CD4-positive, alpha-beta T cell treated with Interleukin-12 subunit alpha and Interleukin-12 subunit beta, for 1 hour (primary cell): ENCODE measurements at regions not wholly inside any gene's neighbourhood (a gene's known extent, or its start where the extent isn't known, plus 50 kb on each side); places are given as distances from the start of the nearest gene placed in this dataset.

Experiments used
- DNase-seq: peaks from one replicate; pipeline ENCODE4 v3.0.0-alpha.2; 2020

- no peak for DNase-seq
These were observed 1408.8 kb downstream of the TBC1D22A start for GRCh38 chr22:48171271-48171691.

GRCh38 chr22:48169227-48169626, 1406.8 kb downstream of the TBC1D22A start:
- no peak for DNase-seq

DNA sequence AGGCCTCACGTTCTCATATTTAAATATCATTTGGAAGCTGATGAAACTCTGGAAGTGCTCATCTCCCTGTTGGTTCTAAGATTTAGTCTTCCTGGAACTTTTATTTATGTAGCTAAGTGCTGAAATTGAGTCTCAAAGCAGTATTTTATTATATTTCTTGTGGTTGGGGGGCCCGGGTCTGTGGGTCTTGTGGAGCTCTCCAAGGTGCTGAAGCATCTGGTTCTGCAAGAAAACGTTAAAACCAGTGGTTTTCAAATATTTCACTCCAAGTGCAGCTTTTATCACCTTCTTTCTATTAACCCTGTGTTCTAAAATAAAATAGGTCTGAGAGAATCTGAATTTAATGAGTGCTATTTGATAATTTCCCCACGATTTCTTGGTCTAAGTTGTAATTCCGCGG, 1404.8 kb downstream of the TBC1D22A start:
- DNase-seq = no peak

DNA sequence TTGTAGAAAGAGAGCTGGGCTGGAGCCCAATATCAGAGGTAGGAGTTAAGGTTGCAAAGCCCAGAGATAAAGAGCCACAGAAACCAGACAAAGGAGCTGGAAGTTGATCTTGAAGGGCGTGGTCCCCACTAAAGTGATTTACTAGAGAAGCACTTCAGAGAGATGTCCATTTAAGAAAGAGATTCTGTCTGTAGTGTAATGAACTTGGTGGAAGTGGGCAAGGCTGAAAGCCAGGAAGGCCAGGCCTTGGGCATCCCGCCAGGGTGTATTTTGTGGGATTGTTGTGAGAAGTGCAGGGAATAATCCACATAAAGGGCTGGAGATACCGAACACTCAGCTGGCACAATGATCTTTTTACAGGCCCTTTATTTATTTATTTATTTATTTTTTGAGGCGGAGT, 1398.8 kb downstream of the TBC1D22A start:
- no peak for DNase-seq

GRCh38 chr22:48157676-48158075, 1395.2 kb downstream of the TBC1D22A start:
- DNase-seq = no peak

DNA sequence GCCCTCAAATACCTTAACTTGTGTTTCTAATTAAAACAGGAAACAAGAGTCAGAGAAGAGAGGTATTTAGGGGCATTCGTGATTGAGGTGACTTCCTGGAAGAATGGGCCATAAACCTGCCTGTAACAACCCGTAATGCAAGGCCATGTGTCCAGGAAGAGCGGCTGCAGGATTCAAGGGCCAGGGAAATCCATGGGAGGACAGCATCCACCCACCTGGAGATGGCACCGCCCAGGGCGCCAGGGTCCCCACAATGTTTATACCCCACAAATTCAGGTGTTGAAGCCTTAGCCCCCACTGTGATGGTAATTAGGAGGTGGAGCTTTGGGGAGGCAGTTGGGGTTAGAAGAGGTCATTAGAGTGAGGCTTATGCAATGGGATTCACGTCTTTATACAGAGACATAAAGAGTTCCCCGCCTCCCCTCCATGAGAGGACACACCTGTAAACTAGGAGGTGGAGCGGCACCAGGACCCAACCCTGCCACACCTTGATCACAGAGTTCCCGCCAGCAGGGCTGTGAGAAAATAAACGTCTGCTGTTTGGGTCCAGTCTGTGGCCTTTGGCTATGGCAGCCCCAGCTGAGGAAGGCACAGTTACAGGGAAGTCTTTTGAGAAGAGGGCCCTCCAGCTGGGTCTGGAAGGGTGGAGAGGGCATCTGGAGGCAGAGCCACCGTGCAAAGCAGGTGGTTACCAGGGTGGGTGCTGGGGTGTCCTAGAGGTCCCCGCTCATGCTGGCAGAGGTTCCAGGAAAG, 1394.3 kb downstream of the TBC1D22A start:
- DNase-seq = no peak

DNA sequence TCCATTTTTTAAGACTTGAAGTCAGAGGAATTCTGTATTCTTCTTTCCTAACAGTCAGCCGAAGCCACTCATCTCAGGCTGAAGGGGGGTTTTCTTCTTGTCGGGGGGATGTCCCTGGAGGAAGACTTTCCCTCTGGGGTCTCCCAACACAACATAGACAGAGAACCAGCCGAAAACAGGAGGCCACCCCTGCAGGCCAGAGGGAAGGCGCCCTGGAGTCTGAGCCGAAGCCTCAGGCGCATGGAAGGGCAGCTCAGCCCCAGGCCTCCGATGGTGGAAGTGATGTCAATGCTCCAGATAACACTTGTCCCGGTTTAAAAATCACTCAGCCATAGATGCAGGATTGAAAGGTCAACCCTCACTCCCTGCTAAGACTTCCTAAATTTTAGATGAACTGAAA, 1393.0 kb downstream of the TBC1D22A start:
- DNase-seq = no peak

DNA sequence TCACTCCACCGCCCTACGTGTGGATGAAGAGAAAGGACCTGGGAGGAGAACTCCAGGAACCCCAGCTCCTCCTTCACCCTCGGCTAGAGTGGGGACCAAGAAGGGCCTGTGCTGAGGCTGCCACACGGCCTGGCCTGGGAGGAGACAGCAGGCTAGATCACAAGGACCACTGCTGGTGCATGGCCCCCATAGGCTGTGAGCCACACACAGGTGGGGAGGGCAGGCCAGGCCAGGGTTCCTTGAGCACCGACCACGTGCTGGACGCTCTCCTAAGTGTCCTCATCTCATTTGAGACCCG, 1392.4 kb downstream of the TBC1D22A start:
- no peak for DNase-seq

GRCh38 chr22:48154169-48154942, 1391.9 kb downstream of the TBC1D22A start:
- no peak for DNase-seq

DNA sequence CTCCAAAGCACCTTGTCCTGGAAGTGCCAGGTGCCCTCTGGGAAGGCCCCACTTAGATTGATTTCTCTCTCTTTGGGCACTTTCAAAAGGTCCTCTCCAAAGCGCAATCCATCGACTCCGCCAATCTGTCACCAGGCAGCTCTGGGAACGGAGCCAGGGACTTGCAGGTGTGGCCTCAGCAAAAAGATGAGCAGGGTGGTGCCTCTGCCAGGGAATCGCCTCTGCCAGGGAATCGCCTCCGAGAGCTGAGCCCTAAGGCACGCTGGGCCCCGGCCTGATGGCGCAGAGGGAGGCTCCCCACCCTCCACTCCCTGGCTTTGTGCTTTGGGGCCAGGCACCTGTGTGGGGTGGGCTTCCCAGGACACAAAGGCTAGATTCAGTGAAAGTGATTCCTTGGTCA, 1391.3 kb downstream of the TBC1D22A start:
- no peak for DNase-seq

GRCh38 chr22:48152916-48153315, 1390.5 kb downstream of the TBC1D22A start:
- DNase-seq = no peak

DNA sequence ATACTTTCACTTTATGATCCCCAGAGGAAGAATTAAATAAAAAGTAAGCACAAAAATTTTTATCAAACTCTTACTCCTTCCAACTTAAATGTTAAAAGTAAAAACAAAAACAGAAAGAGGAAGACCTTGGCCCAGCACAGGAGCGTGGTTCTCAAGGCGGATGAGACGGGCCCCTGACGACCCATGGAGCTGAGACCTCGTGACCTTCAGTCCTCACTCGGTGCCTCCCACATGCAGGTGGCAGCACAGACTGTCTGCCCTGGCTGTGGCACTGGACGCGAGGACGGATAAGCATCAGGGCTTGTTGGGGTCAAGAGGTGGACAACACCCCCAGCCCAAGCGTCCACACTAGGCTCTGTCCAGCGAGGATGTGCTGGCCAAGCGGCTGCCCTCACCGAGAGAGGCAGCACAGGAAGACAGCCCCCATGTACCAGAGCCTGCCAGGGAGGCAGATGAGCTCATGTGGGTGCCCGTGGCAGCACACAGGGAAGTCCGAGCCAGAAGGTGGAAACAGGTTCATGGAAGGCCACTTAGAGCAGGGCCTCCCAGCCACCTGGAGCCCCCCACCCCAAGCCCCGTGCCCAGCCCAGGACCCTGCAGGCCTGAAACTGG, 1389.8 kb downstream of the TBC1D22A start:
- no peak for DNase-seq

GRCh38 chr22:48151641-48152040, 1389.2 kb downstream of the TBC1D22A start:
- DNase-seq = no peak

DNA sequence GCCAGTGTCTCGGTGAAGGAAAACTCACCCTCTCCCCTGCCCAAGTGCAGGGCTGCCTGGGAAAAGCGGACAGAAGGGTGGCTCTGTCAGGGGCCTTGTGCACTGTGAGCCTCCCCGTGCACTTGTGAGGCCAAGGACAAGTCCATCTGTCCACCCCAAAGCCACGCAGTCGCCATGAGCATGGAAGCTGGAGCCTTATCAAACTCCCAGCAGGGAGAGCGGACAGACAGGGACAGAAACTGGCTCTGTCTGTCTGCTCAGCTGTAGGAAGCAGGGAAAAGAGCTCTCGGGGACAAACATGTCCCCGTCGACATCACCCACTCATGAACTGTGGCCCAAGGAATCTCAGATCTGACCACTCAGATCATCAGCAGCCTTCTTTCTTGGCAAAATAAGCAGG, 1385.4 kb downstream of the TBC1D22A start:
- DNase-seq = no peak

- no peak for DNase-seq
These were observed 1385.0 kb downstream of the TBC1D22A start for GRCh38 chr22:48147404-48147803.

GRCh38 chr22:48146426-48146825, 1384.0 kb downstream of the TBC1D22A start:
- no peak for DNase-seq

- no peak for DNase-seq
These were observed 1383.3 kb downstream of the TBC1D22A start for GRCh38 chr22:48145738-48146137.

DNA sequence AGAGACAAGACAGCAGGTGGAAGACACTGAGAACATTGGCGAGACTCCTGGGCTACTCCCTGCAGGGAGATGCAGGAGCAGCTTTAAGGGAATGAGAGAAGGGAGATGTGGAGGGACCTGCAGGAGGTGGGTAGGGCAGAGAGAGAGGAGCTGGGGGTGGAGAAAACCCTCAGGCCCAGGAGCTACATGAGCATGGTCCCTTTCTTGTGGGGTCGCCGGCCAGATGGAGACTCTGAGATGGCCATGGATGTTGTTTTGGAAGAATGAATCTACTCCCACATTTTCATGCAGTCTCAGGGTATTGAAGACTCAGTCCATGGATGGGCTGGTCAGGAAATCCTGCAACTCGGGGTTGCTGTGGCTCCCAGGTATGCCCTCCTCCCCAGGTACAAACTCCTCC, 1381.9 kb downstream of the TBC1D22A start:
- DNase-seq = no peak

- DNase-seq = no peak
These were observed 1381.4 kb downstream of the TBC1D22A start for GRCh38 chr22:48143856-48144255.

- no peak for DNase-seq
These were observed 1379.9 kb downstream of the TBC1D22A start for GRCh38 chr22:48142388-48142787.

DNA sequence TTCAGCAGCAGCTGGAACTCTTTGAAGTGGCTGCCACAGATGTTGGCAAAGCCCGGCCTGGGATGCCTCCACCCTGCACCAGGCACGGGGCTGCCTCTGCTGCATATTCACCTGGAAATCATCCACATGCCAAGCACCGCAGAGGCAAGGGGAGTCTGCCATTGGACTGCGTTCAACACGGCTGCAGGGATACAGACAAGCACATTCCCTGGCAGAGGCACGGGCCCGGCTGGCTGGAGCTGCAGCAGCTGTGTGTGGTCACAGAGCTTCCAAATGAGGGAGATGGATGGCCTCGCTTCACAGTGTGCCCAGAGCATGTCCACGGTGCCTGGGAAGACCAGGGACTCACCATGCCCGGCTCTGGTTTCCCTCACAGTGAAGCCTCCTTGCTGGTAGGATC, 1378.9 kb downstream of the TBC1D22A start:
- DNase-seq = no peak

DNA sequence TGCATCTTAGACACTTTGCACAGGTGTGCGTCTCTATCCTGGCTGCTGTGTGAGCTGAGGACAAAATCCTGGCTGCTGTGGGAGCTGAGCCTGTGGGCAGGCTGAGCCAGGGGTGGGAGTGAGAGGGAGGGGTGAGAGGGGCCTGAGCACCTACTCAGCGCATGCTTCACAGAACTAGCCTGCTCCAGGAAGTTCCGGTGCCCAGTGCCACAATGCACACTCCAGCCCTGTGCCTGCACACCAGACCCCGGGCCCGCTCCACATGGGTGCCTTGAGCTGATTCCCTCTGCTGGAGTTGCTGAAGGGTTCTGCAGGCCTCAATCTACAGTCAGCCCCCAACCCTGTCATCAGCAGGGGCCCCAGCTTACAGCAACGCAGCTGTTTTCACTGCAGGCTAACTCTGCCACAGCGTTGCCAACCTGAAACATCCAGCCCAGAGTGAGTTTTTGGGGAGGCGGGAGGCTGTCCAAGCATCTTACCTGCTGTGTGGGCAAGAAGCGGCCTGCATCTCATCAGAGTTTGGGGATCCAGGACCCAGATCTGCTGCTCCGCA, 1377.9 kb downstream of the TBC1D22A start:
- DNase-seq = no peak

DNA sequence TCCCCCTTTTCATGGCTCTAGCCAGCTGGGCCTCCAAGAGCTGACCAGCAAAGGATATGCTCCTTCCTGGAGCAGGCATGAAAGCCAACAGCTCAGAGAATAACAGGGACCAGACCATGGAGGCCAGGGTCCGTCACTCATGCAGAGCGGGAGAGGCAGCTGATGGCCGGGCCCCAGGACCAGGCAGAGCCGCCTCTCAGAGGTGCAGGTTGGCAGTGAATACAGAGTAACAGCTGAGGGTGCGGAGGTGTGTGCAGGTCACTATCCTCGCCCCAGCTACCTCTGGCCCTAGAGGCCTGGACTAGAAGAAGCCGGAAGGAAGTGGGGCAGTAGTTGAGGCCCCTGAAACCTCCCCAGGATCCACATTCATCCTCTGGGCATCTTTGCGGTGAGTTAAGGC, 1377.3 kb downstream of the TBC1D22A start:
- DNase-seq = no peak

- DNase-seq = no peak
These were observed 1376.4 kb downstream of the TBC1D22A start for GRCh38 chr22:48138855-48139254.
